Trophoblast cell (in vitro differentiated cells and primary cell): ENCODE measurements at regions not wholly inside any gene's neighbourhood (a gene's known extent, or its start where the extent isn't known, plus 50 kb on each side); places are given as distances from the start of the nearest gene placed in this dataset.

Experiments used
- DNase-seq, 2 donors: peaks; one replicate each; pipeline ENCODE4 v3.0.0-alpha.2; 2016
- H2AFZ ChIP-seq: 2 replicates; pipeline ENCODE4 v1.6.1; 2013; ENCODE audit warnings: low read length, moderate library complexity, mild to moderate bottlenecking; ENCODE audit not compliant: insufficient read depth, poor library complexity
- H2AK5ac ChIP-seq: 2 replicates; pipeline ENCODE4 v1.6.1; 2013; ENCODE audit warnings: mild to moderate bottlenecking, low read length
- H2BK120ac ChIP-seq: 2 replicates; pipeline ENCODE4 v1.6.1; 2013; ENCODE audit warnings: low read length, mild to moderate bottlenecking, moderate library complexity; ENCODE audit not compliant: insufficient read depth, poor library complexity
- H2BK12ac ChIP-seq: 2 replicates; pipeline ENCODE4 v1.6.1; 2013; ENCODE audit warnings: mild to moderate bottlenecking, low read length, moderate library complexity
- H2BK5ac ChIP-seq: 2 replicates; pipeline ENCODE4 v1.6.1; 2013; ENCODE audit warnings: low read length, low read depth, moderate library complexity, mild to moderate bottlenecking; ENCODE audit not compliant: poor library complexity
- H3K14ac ChIP-seq: 2 replicates; pipeline ENCODE4 v1.6.1; 2013; ENCODE audit warnings: mild to moderate bottlenecking, low read length
- H3K18ac ChIP-seq: 2 replicates; pipeline ENCODE4 v1.6.1; 2013; ENCODE audit warnings: mild to moderate bottlenecking, low read length
- H3K23ac ChIP-seq: 2 replicates; pipeline ENCODE4 v1.6.1; 2013; ENCODE audit warnings: low read length
- H3K27ac ChIP-seq: 2 replicates; pipeline ENCODE4 v1.5.1; 2013; ENCODE audit warnings: low read depth, mild to moderate bottlenecking, inconsistent platforms, low read length, moderate library complexity
- H3K27me3 ChIP-seq: 2 replicates; pipeline ENCODE4 v1.6.1; 2013; ENCODE audit warnings: inconsistent platforms, mild to moderate bottlenecking, low read length, moderate library complexity; ENCODE audit not compliant: insufficient read depth
- H3K36me3 ChIP-seq, 2 experiments: 1 replicate in 1 of 2; 2 replicates in 1 of 2; pipeline ENCODE4 v1.6.1; 2013; ENCODE audit warnings: low read length in 2 of 2, mild to moderate bottlenecking in 2 of 2, moderate library complexity in 1 of 2; ENCODE audit not compliant: insufficient read depth in 2 of 2, control insufficient read depth in 1 of 2
- H3K4ac ChIP-seq: 2 replicates; pipeline ENCODE4 v1.6.1; 2013; ENCODE audit warnings: low read depth, mild to moderate bottlenecking, low read length, moderate library complexity
- H3K4me1 ChIP-seq, 2 experiments: 1 replicate in 1 of 2; 2 replicates in 1 of 2; pipeline ENCODE4 v1.6.1; 2013; ENCODE audit warnings: low read length in 2 of 2, mild to moderate bottlenecking in 2 of 2, moderate library complexity in 1 of 2; ENCODE audit not compliant: insufficient read depth in 2 of 2, control insufficient read depth in 1 of 2
- H3K4me2 ChIP-seq: 2 replicates; pipeline ENCODE4 v1.6.1; 2013; ENCODE audit warnings: inconsistent platforms, mild to moderate bottlenecking, low read length, moderate library complexity
- H3K4me3 ChIP-seq: 2 replicates; pipeline ENCODE4 v1.5.1; 2013; ENCODE audit warnings: mild to moderate bottlenecking, low read depth, low read length, inconsistent platforms
- H3K79me1 ChIP-seq: one replicate; pipeline ENCODE4 v1.6.1; 2013; ENCODE audit warnings: low read length
- H3K79me2 ChIP-seq: 2 replicates; pipeline ENCODE4 v1.6.1; 2013; ENCODE audit warnings: low read length, mild to moderate bottlenecking; ENCODE audit not compliant: control insufficient read depth, insufficient read depth, poor library complexity
- H3K9ac ChIP-seq: 2 replicates; pipeline ENCODE4 v1.6.1; 2013; ENCODE audit warnings: mild to moderate bottlenecking, low read length
- H3K9me3 ChIP-seq: 2 replicates; pipeline ENCODE4 v1.6.1; 2013; ENCODE audit warnings: low read depth, mild to moderate bottlenecking, control low read depth, inconsistent platforms, low read length; ENCODE audit not compliant: insufficient read depth
- H4K12ac ChIP-seq: 2 replicates; pipeline ENCODE4 v1.6.1; 2013; ENCODE audit warnings: low read depth, mild to moderate bottlenecking, low read length, moderate library complexity
- H4K8ac ChIP-seq: 2 replicates; pipeline ENCODE4 v1.6.1; 2013; ENCODE audit warnings: low read depth, mild to moderate bottlenecking, low read length, moderate library complexity
- H4K91ac ChIP-seq: one replicate; pipeline ENCODE4 v1.6.1; 2013; ENCODE audit warnings: low read depth, mild to moderate bottlenecking, low read length, moderate library complexity
- WGBS: extraction: QIAGEN DNeasy Blood & Tissue Kit; methylation state at CpG from one replicate; pipeline ENCODE4 v1.1.7; 2013; ENCODE audit warnings: missing lambda C conversion rate; ENCODE audit not compliant: insufficient read length, insufficient coverage; ENCODE audit errors: extremely low coverage; 5-methylcytosine and 5-hydroxymethylcytosine counted together

DNA sequence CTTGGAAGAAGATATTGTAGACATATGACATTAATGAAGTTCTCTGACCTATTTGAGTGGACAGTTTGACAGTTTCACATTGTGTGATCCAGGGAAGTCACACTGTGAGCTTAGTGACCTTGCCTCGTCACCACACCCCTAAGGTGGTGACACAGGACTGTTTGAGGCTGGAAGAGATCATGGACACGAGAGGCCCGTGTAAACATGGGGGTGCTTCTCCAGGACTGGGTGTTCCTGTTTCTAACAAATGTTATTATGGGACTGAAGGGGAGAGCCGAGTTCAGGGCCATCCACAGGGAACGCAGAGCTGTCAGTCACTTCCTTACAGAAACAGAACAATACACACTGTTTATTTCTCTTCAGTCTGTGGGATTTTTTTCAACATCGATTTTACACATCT lies 96.5 kb upstream of the DNAJC19 start:
- Histone ChIP-seq H4K8ac (no peak overlapping the region), H3K23ac (no peak overlapping the region), H2BK5ac (no peak overlapping the region), H3K36me3 (no peaks in the 10 kb centered on the region), H3K18ac (no peak overlapping the region), H3K27ac (no peak overlapping the region), H3K79me1 (no peaks in the 10 kb centered on the region), H3K27me3 (no peaks in the 10 kb centered on the region), H3K4me3 (no peak overlapping the region), H4K91ac (no peak overlapping the region), H3K4ac (no peak overlapping the region), H4K12ac (no peak overlapping the region), H3K79me2 (no peaks in the 10 kb centered on the region), H3K4me2 (no peak overlapping the region), H3K9me3 (no peaks in the 10 kb centered on the region), H3K4me1 (no peaks in the 10 kb centered on the region), H3K14ac (no peak overlapping the region), H2BK12ac (no peak overlapping the region), H2BK120ac (no peak overlapping the region), H2AK5ac (no peak overlapping the region), H3K9ac (no peak overlapping the region), H2AFZ (no peak overlapping the region)
- no peak for DNase-seq
- no CpG with 5 or more reads among the region's 6 CpGs for WGBS

DNA sequence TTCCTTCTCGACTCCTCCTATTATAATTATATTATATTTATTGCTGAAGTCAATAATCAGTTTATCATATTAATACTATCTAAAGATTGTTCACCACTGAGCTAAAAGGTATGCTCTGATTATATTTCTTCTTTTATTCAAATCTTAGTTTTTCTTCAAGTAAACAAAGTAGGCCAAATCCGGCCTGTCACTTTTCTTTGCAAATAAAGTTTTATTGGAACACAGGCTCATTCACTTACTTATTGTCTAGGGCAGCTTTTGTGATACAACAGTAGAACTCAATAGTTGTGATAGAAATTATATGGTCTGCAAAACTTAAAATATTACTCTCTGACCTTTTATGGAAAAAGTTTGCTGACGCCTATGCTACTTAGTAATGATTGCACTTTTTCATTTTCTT lies 92.4 kb upstream of the DNAJC19 start:
- no peaks in the 10 kb centered on the region for H3K36me3 ChIP-seq
- H4K12ac ChIP-seq, result no peak overlapping the region
- H3K79me1 ChIP-seq, result no peaks in the 10 kb centered on the region
- H3K4me3 ChIP-seq, result no peak overlapping the region
- H2BK120ac ChIP-seq, result no peak overlapping the region
- H2AK5ac ChIP-seq, result no peak overlapping the region
- H3K14ac ChIP-seq, result no peak overlapping the region
- no peak overlapping the region for H3K4me2 ChIP-seq
- no CpG with 5 or more reads among the region's 3 CpGs for WGBS
- no peak overlapping the region for H2BK12ac ChIP-seq
- H3K27ac ChIP-seq, result no peak overlapping the region
- no peak overlapping the region for H3K23ac ChIP-seq
- H3K18ac ChIP-seq, result no peak overlapping the region
- no peak overlapping the region for H3K4ac ChIP-seq
- no peak for DNase-seq
- no peaks in the 10 kb centered on the region for H3K9me3 ChIP-seq
- H4K91ac ChIP-seq, result no peak overlapping the region
- no peaks in the 10 kb centered on the region for H3K4me1 ChIP-seq
- no peaks in the 10 kb centered on the region for H3K27me3 ChIP-seq
- no peak overlapping the region for H2BK5ac ChIP-seq
- no peaks in the 10 kb centered on the region for H3K79me2 ChIP-seq
- H4K8ac ChIP-seq, result no peak overlapping the region
- H3K9ac ChIP-seq, result no peak overlapping the region
- no peak overlapping the region for H2AFZ ChIP-seq

DNA sequence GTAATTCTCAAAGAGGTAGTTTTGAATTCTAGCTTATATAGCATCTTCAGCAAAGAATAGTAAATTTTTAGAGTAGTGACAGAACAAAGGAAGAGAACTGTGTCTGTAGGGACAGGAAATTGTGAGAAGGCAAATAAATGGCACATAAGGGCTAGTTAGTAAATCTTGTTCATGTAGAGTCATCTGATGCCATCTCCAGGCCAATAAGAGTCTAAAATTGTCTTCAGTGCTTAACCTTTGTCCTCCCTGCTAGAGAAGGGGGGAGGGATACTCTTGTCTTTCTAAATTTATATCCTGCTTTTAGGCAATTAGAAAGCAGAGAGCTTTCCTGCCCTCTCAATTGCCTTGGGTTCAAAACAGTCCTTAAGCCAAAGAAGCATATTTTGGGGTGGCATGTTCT lies 87.0 kb upstream of the DNAJC19 start:
- Histone ChIP-seq H4K8ac (no peak overlapping the region), H3K4me2 (no peak overlapping the region), H3K9me3 (no peaks in the 10 kb centered on the region), H2BK5ac (no peak overlapping the region), H3K9ac (no peak overlapping the region), H3K27ac (no peak overlapping the region), H3K79me2 (no peaks in the 10 kb centered on the region), H3K4ac (no peak overlapping the region), H3K4me1 (peaks cover 5% of the 10 kb centered on the region in 2 experiments), H2AFZ (no peak overlapping the region), H3K18ac (no peak overlapping the region), H2BK120ac (no peak overlapping the region), H3K79me1 (no peaks in the 10 kb centered on the region), H3K14ac (no peak overlapping the region), H3K27me3 (no peaks in the 10 kb centered on the region), H4K12ac (no peak overlapping the region), H3K23ac (no peak overlapping the region), H3K36me3 (no peaks in the 10 kb centered on the region), H2AK5ac (no peak overlapping the region), H4K91ac (no peak overlapping the region), H2BK12ac (no peak overlapping the region), H3K4me3 (no peak overlapping the region)
- DNase-seq, result no peak

DNA sequence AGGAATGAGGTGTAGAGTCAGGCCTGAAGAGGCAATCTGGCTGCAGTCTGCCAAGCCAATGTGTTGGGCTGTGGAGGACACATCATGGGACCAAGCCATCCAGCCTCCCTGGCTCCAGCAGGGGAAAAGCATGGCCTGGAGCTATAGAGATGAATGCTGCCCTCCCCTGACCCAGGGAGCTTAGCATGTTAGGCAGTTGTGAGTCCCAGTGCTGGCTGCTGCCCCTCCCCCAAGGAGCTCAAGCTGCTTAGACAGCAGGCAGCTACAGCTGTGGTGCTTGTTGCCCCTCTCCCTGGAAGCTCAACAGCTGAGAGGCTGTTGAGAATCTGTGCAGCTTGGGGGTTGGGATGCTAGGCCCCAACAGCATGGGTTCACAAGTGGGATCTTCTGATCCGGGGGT lies 85.6 kb upstream of the DNAJC19 start:
- Histone ChIP-seq H3K36me3 (no peaks in the 10 kb centered on the region), H2AFZ (no peak overlapping the region), H3K27ac (no peak overlapping the region), H3K79me1 (no peaks in the 10 kb centered on the region), H3K4me3 (no peak overlapping the region), H2BK5ac (no peak overlapping the region), H3K9ac (no peak overlapping the region), H3K4me1 (peaks cover 5% of the 10 kb centered on the region in 2 experiments), H3K14ac (no peak overlapping the region), H2BK120ac (no peak overlapping the region), H3K4ac (no peak overlapping the region), H4K91ac (no peak overlapping the region), H3K23ac (no peak overlapping the region), H3K9me3 (no peaks in the 10 kb centered on the region), H4K12ac (no peak overlapping the region), H3K79me2 (no peaks in the 10 kb centered on the region), H3K27me3 (no peaks in the 10 kb centered on the region), H3K18ac (no peak overlapping the region), H2AK5ac (no peak overlapping the region), H3K4me2 (no peak overlapping the region), H4K8ac (no peak overlapping the region), H2BK12ac (no peak overlapping the region)
- no CpG with 5 or more reads among the region's 1 CpG for WGBS
- DNase-seq, result no peak
